Ureter (tissue), 1 donor: ENCODE measurements at regions not wholly inside any gene's neighbourhood (a gene's known extent, or its start where the extent isn't known, plus 50 kb on each side); places are given as distances from the start of the nearest gene placed in this dataset.

Experiments used
- DNase-seq: peaks from one replicate; pipeline ENCODE4 v3.0.0-alpha.2; 2020; ENCODE audit warnings: low spot score
- donor health status: DM: yes; HTN: yes; CAD: no.

- DNase-seq = no peak
Measured at GRCh38 chr1:69511426-69512192, 56.1 kb upstream of the LRRC7 start.

DNA sequence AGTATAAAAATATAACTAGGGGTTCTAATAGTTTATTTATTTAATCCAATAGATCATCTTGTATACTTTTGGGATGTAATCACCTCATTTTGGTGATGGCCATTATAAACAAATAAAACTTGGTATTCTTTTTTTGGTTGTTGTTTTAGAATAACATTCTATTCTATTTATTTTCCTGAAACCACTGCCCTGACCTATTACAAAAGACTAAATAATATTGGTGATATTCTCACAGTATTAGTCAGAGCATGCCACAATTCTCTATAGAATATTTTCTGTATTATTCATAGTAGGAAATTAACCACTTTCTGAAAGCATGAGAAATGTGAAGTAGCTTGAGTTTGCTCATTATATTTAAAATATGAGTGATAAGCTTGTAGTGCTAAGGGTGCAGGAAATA, 54.1 kb upstream of the LRRC7 start:
- no peak for DNase-seq
